Cardiac muscle cell (in vitro differentiated cells and primary cell): ENCODE measurements at regions not wholly inside any gene's neighbourhood (a gene's known extent, or its start where the extent isn't known, plus 50 kb on each side); places are given as distances from the start of the nearest gene placed in this dataset.

Experiments used
- DNase-seq, 2 donors: peaks; one replicate each; pipeline versions ENCODE4 v3.0.0 to v3.0.0-alpha.2; 2010 to 2017; ENCODE audit warnings: low read depth in 1 of 2, low spot score in 1 of 2
- H3K27ac ChIP-seq: fragments of 200-600 bp; sonication (generic); 2 replicates; pipeline ENCODE4 v1.5.1; 2016
- H3K27me3 ChIP-seq: fragments of 200-600 bp; sonication (generic); 2 replicates; pipeline ENCODE4 v1.6.0; 2016; ENCODE audit warnings: control low read depth
- H3K36me3 ChIP-seq: fragments of 200-600 bp; sonication (generic); 2 replicates; pipeline ENCODE4 v1.5.1; 2016; ENCODE audit warnings: control low read depth
- H3K4me1 ChIP-seq: fragments of 200-600 bp; sonication (generic); 2 replicates; pipeline ENCODE4 v1.8.1; 2017; ENCODE audit warnings: low read depth, mild to moderate bottlenecking, mixed run types
- H3K4me3 ChIP-seq: fragments of 200-600 bp; sonication (generic); 2 replicates; pipeline ENCODE4 v1.5.1; 2016; ENCODE audit warnings: mild to moderate bottlenecking
- H3K9me3 ChIP-seq: fragments of 200-600 bp; sonication (generic); 2 replicates; pipeline ENCODE4 v1.5.1; 2017; ENCODE audit warnings: low read depth, mild to moderate bottlenecking, control low read depth
- TF ChIP-seq, protein P1 (sequence below): IDR thresholded peaks from 2 replicates; pipeline ENCODE4 v1.5.1; 2012; ENCODE audit warnings: low read depth, mild to moderate bottlenecking, low read length

DNA sequence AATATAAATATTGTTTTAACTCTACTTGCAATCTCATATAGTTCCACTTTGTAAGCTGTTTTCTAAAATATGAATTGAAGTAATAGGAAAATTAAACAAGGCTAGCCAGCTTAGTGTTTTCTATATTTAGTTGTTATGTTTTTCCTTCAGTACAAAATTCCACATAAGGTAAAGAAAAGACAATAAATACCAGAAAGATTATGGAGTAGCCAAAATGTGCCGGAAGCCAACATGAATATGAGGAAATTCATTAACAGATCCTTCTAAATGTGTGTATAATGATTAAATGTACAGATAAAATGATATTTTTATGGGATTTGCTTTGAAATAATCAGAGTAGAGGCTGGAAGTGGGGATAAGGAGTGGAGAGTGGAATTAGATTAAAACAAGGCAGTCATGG is 52.5 kb upstream of the COL21A1 start:
- Histone ChIP-seq H3K36me3 (no peaks in the 10 kb centered on the region), H3K4me1 (no peaks in the 10 kb centered on the region), H3K9me3 (no peaks in the 10 kb centered on the region), H3K4me3 (no peak overlapping the region), H3K27ac (no peak overlapping the region), H3K27me3 (no peaks in the 10 kb centered on the region)
- no peak for DNase-seq
- TF ChIP-seq, protein P1, sequence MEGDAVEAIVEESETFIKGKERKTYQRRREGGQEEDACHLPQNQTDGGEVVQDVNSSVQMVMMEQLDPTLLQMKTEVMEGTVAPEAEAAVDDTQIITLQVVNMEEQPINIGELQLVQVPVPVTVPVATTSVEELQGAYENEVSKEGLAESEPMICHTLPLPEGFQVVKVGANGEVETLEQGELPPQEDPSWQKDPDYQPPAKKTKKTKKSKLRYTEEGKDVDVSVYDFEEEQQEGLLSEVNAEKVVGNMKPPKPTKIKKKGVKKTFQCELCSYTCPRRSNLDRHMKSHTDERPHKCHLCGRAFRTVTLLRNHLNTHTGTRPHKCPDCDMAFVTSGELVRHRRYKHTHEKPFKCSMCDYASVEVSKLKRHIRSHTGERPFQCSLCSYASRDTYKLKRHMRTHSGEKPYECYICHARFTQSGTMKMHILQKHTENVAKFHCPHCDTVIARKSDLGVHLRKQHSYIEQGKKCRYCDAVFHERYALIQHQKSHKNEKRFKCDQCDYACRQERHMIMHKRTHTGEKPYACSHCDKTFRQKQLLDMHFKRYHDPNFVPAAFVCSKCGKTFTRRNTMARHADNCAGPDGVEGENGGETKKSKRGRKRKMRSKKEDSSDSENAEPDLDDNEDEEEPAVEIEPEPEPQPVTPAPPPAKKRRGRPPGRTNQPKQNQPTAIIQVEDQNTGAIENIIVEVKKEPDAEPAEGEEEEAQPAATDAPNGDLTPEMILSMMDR, result no peak

DNA sequence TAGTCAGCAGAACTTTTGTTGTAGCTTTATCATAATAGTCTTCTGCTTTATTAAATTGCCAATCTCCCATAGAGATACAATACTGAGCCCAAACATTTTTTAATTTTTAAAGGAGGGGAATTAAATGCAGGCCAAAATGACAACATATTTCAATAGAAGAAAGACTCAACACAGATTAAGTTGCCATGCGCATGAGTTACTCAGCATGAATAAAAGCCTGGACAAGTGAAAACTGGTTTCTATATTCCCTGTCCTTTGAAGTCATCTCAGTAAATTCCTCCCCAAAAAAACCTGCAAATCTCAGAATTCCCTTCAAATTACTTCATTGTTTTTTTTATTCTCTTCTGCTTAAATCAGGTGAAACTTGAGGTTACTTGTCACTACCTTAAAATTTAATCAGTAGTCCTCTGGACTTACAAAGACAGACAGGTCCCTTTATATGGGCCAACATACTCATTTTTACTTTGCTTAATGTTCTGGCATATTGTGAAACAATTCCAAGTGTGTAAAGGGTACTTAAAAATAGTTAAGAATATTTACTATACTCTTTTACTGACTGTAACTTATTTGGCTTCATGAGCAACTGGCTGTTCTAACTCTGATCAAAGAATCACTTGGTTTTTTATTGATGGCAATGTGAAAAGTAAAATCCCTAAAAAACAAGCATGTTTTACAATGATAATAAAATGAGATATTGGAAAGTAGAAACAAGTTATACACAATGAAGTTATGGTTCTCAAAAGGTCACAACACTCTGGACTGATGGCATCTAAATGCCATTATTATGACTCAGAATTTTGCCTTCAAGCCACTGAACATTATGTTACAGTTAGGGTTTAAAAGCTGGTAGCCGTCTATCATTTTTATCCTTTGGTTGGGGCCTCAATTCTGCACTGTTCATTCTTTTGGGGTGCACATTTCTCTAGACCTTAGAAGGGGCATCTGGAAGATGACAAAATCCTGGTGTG is 49.9 kb upstream of the COL21A1 start:
- no peaks in the 10 kb centered on the region for H3K36me3 ChIP-seq
- H3K4me1 ChIP-seq, result no peaks in the 10 kb centered on the region
- no peak overlapping the region for H3K27ac ChIP-seq
- no peaks in the 10 kb centered on the region for H3K27me3 ChIP-seq
- no peak overlapping the region for H3K4me3 ChIP-seq
- no peaks in the 10 kb centered on the region for H3K9me3 ChIP-seq
- TF ChIP-seq, protein P1, result no peak
- no peak for DNase-seq
